IMR-90 (cell line): ENCODE measurements at regions not wholly inside any gene's neighbourhood (a gene's known extent, or its start where the extent isn't known, plus 50 kb on each side); places are given as distances from the start of the nearest gene placed in this dataset.

Experiments
- ATAC-seq: fragments of 200-7000 bp; cut with Tn5 transposase; 2 replicates; pipeline ENCODE4 v1.9.1; 2020; ENCODE audit warnings: low read depth, mild to moderate bottlenecking, moderate library complexity
- BruUV-seq: library from RNA; stranded (reverse); fragments of 400-500 nt; replicated peaks from 2 replicates; lab custom pipeline; 2021; lab: Mats Ljungman, UMichigan
- CTCF ChIA-PET: fragments of 300-600 bp; formaldehyde crosslinking; extraction: SDS; loops from one replicate; lab custom pipeline; 2021; ENCODE audit warnings: antibody characterized with exemption; lab: Yijun Ruan, JAX
- POLR2A ChIA-PET: fragments of 300-600 bp; sonication (Branson Sonifier 250); formaldehyde crosslinking; loops from one replicate; lab custom pipeline; 2022; ENCODE audit warnings: antibody characterized with exemption; ENCODE audit not compliant: unreplicated experiment; lab: Charles Lee
- DNase-seq: peaks from one replicate; pipeline ENCODE4 v3.0.0; 2013
- H2AFZ ChIP-seq: replicated peaks from 2 replicates; pipeline ENCODE3; 2013; ENCODE audit warnings: low read length, mild to moderate bottlenecking; ENCODE audit not compliant: poor library complexity
- H2AK5ac ChIP-seq: 2 replicates; pipeline ENCODE4 v1.6.1; 2013; ENCODE audit warnings: low read depth, low read length, inconsistent platforms
- H2AK9ac ChIP-seq: replicated peaks from 2 replicates; pipeline ENCODE3; 2013; ENCODE audit warnings: mild to moderate bottlenecking, low read depth, low read length, moderate library complexity; ENCODE audit not compliant: poor library complexity
- H2BK120ac ChIP-seq: 2 replicates; pipeline ENCODE4 v1.6.1; 2013; ENCODE audit warnings: low read depth, low read length, inconsistent platforms
- H2BK15ac ChIP-seq: 3 replicates; pipeline ENCODE4 v1.6.1; 2013; ENCODE audit warnings: low read depth, low read length, inconsistent platforms
- H2BK20ac ChIP-seq: 2 replicates; pipeline ENCODE4 v1.6.1; 2013; ENCODE audit warnings: low read depth, mild to moderate bottlenecking, inconsistent platforms, low read length, moderate library complexity
- H2BK5ac ChIP-seq: 2 replicates; pipeline ENCODE4 v1.6.1; 2013; ENCODE audit warnings: mild to moderate bottlenecking, low read depth, low read length, inconsistent platforms; ENCODE audit not compliant: poor library complexity, severe bottlenecking
- H3K14ac ChIP-seq: replicated peaks from 2 replicates; pipeline ENCODE4 v1.6.1; 2013; ENCODE audit warnings: low read depth, low read length, inconsistent platforms
- H3K18ac ChIP-seq: 2 replicates; pipeline ENCODE4 v1.6.1; 2013; ENCODE audit warnings: low read depth, low read length, control low read depth
- H3K23ac ChIP-seq: 2 replicates; pipeline ENCODE4 v1.6.1; 2013; ENCODE audit warnings: low read depth, low read length, inconsistent platforms
- H3K27ac ChIP-seq: 2 replicates; pipeline ENCODE4 v1.5.1; 2013; ENCODE audit warnings: mild to moderate bottlenecking, control low read depth, low read length; ENCODE audit not compliant: insufficient read depth
- H3K27me3 ChIP-seq: 2 replicates; pipeline ENCODE4 v1.6.1; 2013; ENCODE audit warnings: low read length; ENCODE audit not compliant: control insufficient read depth, insufficient read depth
- H3K36me3 ChIP-seq: 2 replicates; pipeline ENCODE4 v1.6.1; 2013; ENCODE audit warnings: low read length, mixed read lengths; ENCODE audit not compliant: control insufficient read depth, insufficient read depth
- H3K4ac ChIP-seq: 2 replicates; pipeline ENCODE4 v1.6.1; 2013; ENCODE audit warnings: low read depth, low read length, inconsistent platforms
- H3K4me1 ChIP-seq: 2 replicates; pipeline ENCODE4 v1.6.1; 2013; ENCODE audit warnings: low read length, mixed read lengths; ENCODE audit not compliant: control insufficient read depth, insufficient read depth
- H3K4me2 ChIP-seq: 2 replicates; pipeline ENCODE4 v1.6.1; 2013; ENCODE audit warnings: low read depth, mild to moderate bottlenecking, control low read depth, low read length, moderate library complexity
- H3K4me3 ChIP-seq: 2 replicates; pipeline ENCODE4 v1.5.1; 2013; ENCODE audit warnings: low read depth, mild to moderate bottlenecking, control low read depth, low read length, moderate library complexity; ENCODE audit not compliant: insufficient read depth
- H3K56ac ChIP-seq: 2 replicates; pipeline ENCODE4 v1.6.1; 2013; ENCODE audit warnings: low read length, inconsistent platforms; ENCODE audit not compliant: insufficient read depth; ENCODE audit errors: extremely low read depth
- H3K79me1 ChIP-seq, 2 experiments: 2 replicates each; pipeline ENCODE4 v1.6.1; 2013; ENCODE audit warnings: low read length in 2 of 2, inconsistent platforms in 1 of 2, low read depth in 1 of 2
- H3K9ac ChIP-seq: 2 replicates; pipeline ENCODE4 v1.6.1; 2013; ENCODE audit warnings: low read depth, low read length, control low read depth
- H3K9me1 ChIP-seq: 2 replicates; pipeline ENCODE4 v1.6.1; 2013; ENCODE audit warnings: low read length, inconsistent platforms; ENCODE audit not compliant: insufficient read depth
- H3K9me3 ChIP-seq: 2 replicates; pipeline ENCODE4 v1.6.1; 2013; ENCODE audit warnings: low read length; ENCODE audit not compliant: control insufficient read depth, insufficient read depth
- H4K20me1 ChIP-seq: 2 replicates; pipeline ENCODE4 v1.6.1; 2013; ENCODE audit warnings: low read length, inconsistent platforms; ENCODE audit not compliant: insufficient read depth
- H4K5ac ChIP-seq: 2 replicates; pipeline ENCODE4 v1.6.1; 2013; ENCODE audit warnings: mild to moderate bottlenecking, low read depth, low read length, control low read depth
- H4K8ac ChIP-seq, 2 experiments: 2 replicates each; pipeline ENCODE4 v1.6.1; 2013; ENCODE audit warnings: low read depth in 2 of 2, low read length in 2 of 2, control low read depth in 1 of 2, inconsistent platforms in 1 of 2
- H4K91ac ChIP-seq: 2 replicates; pipeline ENCODE4 v1.6.1; 2013; ENCODE audit warnings: low read depth, low read length, inconsistent platforms; ENCODE audit not compliant: insufficient read depth
- CEBPB ChIP-seq: IDR thresholded peaks from 2 replicates; pipeline ENCODE4 v1.6.1; 2012; ENCODE audit warnings: low read depth, low read length, improper control_type of control experiment
- CHD1 ChIP-seq: IDR thresholded peaks from 2 replicates; pipeline ENCODE4 v1.6.1; 2012; ENCODE audit warnings: low read depth, low read length, improper control_type of control experiment
- MAZ ChIP-seq: IDR thresholded peaks from 2 replicates; pipeline ENCODE4 v1.6.1; 2012; ENCODE audit warnings: low read depth, mild to moderate bottlenecking, low read length, improper control_type of control experiment, moderate library complexity, borderline replicate concordance
- MXI1 ChIP-seq: IDR thresholded peaks from 2 replicates; pipeline ENCODE4 v1.6.1; 2012; ENCODE audit warnings: low read depth, mild to moderate bottlenecking, low read length, moderate library complexity, borderline replicate concordance
- NFE2L2 ChIP-seq: fragments of 150-350 bp; IDR thresholded peaks from 2 replicates; pipeline ENCODE4 v1.6.1; 2016; ENCODE audit warnings: low read depth, mild to moderate bottlenecking, low read length
- POLR2A ChIP-seq: IDR thresholded peaks from 2 replicates; pipeline ENCODE4 v1.6.1; 2012; ENCODE audit warnings: mild to moderate bottlenecking, low read depth, low read length
- RCOR1 ChIP-seq: IDR thresholded peaks from 2 replicates; pipeline ENCODE4 v1.6.1; 2012; ENCODE audit warnings: mild to moderate bottlenecking, low read length, improper control_type of control experiment; ENCODE audit not compliant: insufficient replicate concordance
- RFX5 ChIP-seq: IDR thresholded peaks from 2 replicates; pipeline ENCODE4 v1.8.0; 2012; ENCODE audit warnings: low read depth, mild to moderate bottlenecking, low read length, moderate library complexity
- SMC3 ChIP-seq: fragments of 150-350 bp; IDR thresholded peaks from 2 replicates; pipeline ENCODE4 v1.6.1; 2016; ENCODE audit warnings: low read depth, mild to moderate bottlenecking, antibody characterized with exemption, low read length, moderate library complexity
- WGBS, 2 experiments: methylation state at CpG; one replicate each; pipeline versions ENCODE4 v1.1.5 to v1.1.7; 2013; ENCODE audit warnings: missing lambda C conversion rate in 2 of 2; ENCODE audit not compliant: insufficient read length in 1 of 2; ENCODE audit errors: extremely low coverage in 2 of 2; 5-methylcytosine and 5-hydroxymethylcytosine counted together
- dilution Hi-C: fragments of 300-500 bp; cut with HindIII; formaldehyde crosslinking; loops from one replicate; pipeline ENCODE4 v1.14.3; 2018; ENCODE audit warnings: low sequenced_read_pairs; ENCODE audit not compliant: unreplicated experiment
- in situ Hi-C: fragments of 300-500 bp; cut with MboI; formaldehyde crosslinking; loops from 3 replicates; pipeline ENCODE4 v1.14.3; 2019; ENCODE audit warnings: low sequenced_read_pairs, inconsistent platforms, mixed read lengths
- intact Hi-C: fragments of 100-400 bp; cut with micrococcal nuclease; formaldehyde crosslinking; loops from 2 replicates; pipeline ENCODE4 v1.10.0; 2022

DNA sequence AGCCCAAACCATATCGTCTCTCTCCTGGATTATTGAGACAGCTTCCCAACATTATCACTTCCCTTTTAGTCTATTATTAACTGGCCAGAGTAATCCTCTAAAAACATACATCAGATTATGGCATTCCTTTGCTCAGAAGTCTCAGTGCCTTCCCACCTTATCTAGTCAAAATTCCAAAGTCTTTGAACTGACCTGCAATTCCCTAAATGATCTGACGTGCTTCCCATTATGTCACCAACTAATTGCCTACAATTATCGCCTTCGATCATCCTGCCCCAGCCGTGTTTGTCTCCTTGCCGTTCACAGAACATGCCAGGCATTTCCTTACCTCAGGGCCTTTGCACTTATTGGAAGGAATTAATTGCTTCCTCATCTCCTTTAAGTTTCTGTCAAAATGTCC lies 332.4 kb downstream of the IRS1 start:
- H4K5ac ChIP-seq: no peak overlapping the region
- no peak overlapping the region for H4K91ac ChIP-seq
- H3K14ac ChIP-seq: no peak overlapping the region
- no peak overlapping the region for H3K23ac ChIP-seq
- H3K27me3 ChIP-seq: no peaks in the 10 kb centered on the region
- no peak overlapping the region for H4K8ac ChIP-seq
- BruUV-seq: no TSS peak
- TF ChIP-seq MXI1 (no peak), CEBPB (no peak), MAZ (no peak), CHD1 (no peak), POLR2A (no peak), SMC3 (no peak), NFE2L2 (no peak), RCOR1 (no peak), RFX5 (no peak)
- no peaks in the 10 kb centered on the region for H3K9me3 ChIP-seq
- H3K4me1 ChIP-seq: peaks cover 2% of the 10 kb centered on the region; the same call in 1 of the 2 replicates
- no peak overlapping the region for H3K9ac ChIP-seq
- no peaks in the 10 kb centered on the region for H4K20me1 ChIP-seq
- ChIA-PET POLR2A (no interaction called here), CTCF (interaction anchor here (0.5 kb wide), 1 partner anchor 332 kb away, joined by 3 read pairs; no protein-coding TSS in a partner anchor)
- H3K36me3 ChIP-seq: no peaks in the 10 kb centered on the region
- no peaks in the 10 kb centered on the region for H3K9me1 ChIP-seq
- intact Hi-C loops: no loop called here
- WGBS, 2 experiments: 70% methylated on average over 2 of the region's 6 CpGs; no CpG with 5 or more reads in 1 of the 2 experiments
- no peak for ATAC-seq
- H3K4ac ChIP-seq: no peak overlapping the region
- in situ Hi-C loops: no loop called here
- DNase-seq: no peak
- no peak overlapping the region for H2BK15ac ChIP-seq
- H2BK5ac ChIP-seq: no peak overlapping the region
- H3K4me3 ChIP-seq: no peak overlapping the region
- no peak overlapping the region for H3K18ac ChIP-seq
- H2BK20ac ChIP-seq: no peak overlapping the region; the same call in 1 of the 2 replicates
- no peak overlapping the region for H3K56ac ChIP-seq
- H2AK5ac ChIP-seq: peak overlapping the region; percentile 21; the same call in 1 of the 2 replicates
- no peak overlapping the region for H2AK9ac ChIP-seq
- no peak overlapping the region for H2BK120ac ChIP-seq
- dilution Hi-C loops: no loop called here
- no peaks in the 10 kb centered on the region for H3K79me1 ChIP-seq
- H2AFZ ChIP-seq: no peak overlapping the region
- no peak overlapping the region for H3K27ac ChIP-seq
- no peak overlapping the region for H3K4me2 ChIP-seq
